Inflammatory macrophage treated with lipopolysaccharide for 4 hours (primary cell): ENCODE measurements at regions not wholly inside any gene's neighbourhood (a gene's known extent, or its start where the extent isn't known, plus 50 kb on each side); places are given as distances from the start of the nearest gene placed in this dataset.
"Not testable (repeated sequence)": the region's sequence is repeated elsewhere in the genome, so short reads cannot be mapped to it uniquely, and the experiment has no call there.

Experiments
- DNase-seq: peaks from one replicate; pipeline ENCODE4 v3.0.0-alpha.2; 2020

GRCh38 chr3:87478716-87479115 is 202.3 kb upstream of the POU1F1 start:
- DNase-seq, result no peak

- DNase-seq, result no peak
Observed at GRCh38 chr3:87473944-87474343, 197.6 kb upstream of the POU1F1 start.

- DNase-seq, result no peak
Observed at GRCh38 chr3:87468938-87469337, 192.6 kb upstream of the POU1F1 start.

- DNase-seq, result no peak
Observed at GRCh38 chr3:87468235-87468634, 191.9 kb upstream of the POU1F1 start.

- DNase-seq, result no peak
Observed at GRCh38 chr3:87462228-87462627, 185.8 kb upstream of the POU1F1 start.

GRCh38 chr3:87461443-87461842 is 185.1 kb upstream of the POU1F1 start:
- DNase-seq, result no peak

- no peak for DNase-seq
Observed at GRCh38 chr3:87461036-87461435, 184.7 kb upstream of the POU1F1 start.

GRCh38 chr3:87448558-87448957 is 172.2 kb upstream of the POU1F1 start:
- DNase-seq, result no peak

- no peak for DNase-seq
Observed at GRCh38 chr3:87446849-87447387, 170.5 kb upstream of the POU1F1 start.

- DNase-seq, result no peak
Observed at GRCh38 chr3:87442470-87442869, 166.1 kb upstream of the POU1F1 start.

GRCh38 chr3:87437765-87438164 is 161.4 kb upstream of the POU1F1 start:
- no peak for DNase-seq

- no peak for DNase-seq
Observed at GRCh38 chr3:87436781-87437543, 160.6 kb upstream of the POU1F1 start.

GRCh38 chr3:87435926-87436620 is 159.7 kb upstream of the POU1F1 start:
- DNase-seq, result no peak

GRCh38 chr3:87433445-87433844 is 157.1 kb upstream of the POU1F1 start:
- DNase-seq, result not testable (repeated sequence)

- DNase-seq, result no peak
Observed at GRCh38 chr3:87426918-87427317, 150.5 kb upstream of the POU1F1 start.

GRCh38 chr3:87425056-87425455 is 148.7 kb upstream of the POU1F1 start:
- no peak for DNase-seq

GRCh38 chr3:87423336-87423735 is 147.0 kb upstream of the POU1F1 start:
- no peak for DNase-seq

- DNase-seq, result no peak
Observed at GRCh38 chr3:87422333-87422732, 145.9 kb upstream of the POU1F1 start.

GRCh38 chr3:87420171-87420570 is 143.8 kb upstream of the POU1F1 start:
- no peak for DNase-seq

GRCh38 chr3:87414271-87414670 is 137.9 kb upstream of the POU1F1 start:
- DNase-seq, result no peak

- DNase-seq, result no peak
Observed at GRCh38 chr3:87413814-87414213, 137.4 kb upstream of the POU1F1 start.

- no peak for DNase-seq
Observed at GRCh38 chr3:87410110-87410509, 133.7 kb upstream of the POU1F1 start.

- no peak for DNase-seq
Observed at GRCh38 chr3:87398168-87398801, 121.9 kb upstream of the POU1F1 start.

- DNase-seq, result no peak
Observed at GRCh38 chr3:87397211-87397610, 120.8 kb upstream of the POU1F1 start.
